AG10803 (cell line): ENCODE measurements at regions not wholly inside any gene's neighbourhood (a gene's known extent, or its start where the extent isn't known, plus 50 kb on each side); places are given as distances from the start of the nearest gene placed in this dataset.
"Not testable (repeated sequence)": the region's sequence is repeated elsewhere in the genome, so short reads cannot be mapped to it uniquely, and the experiment has no call there.

ENCODE experiments used
- DNase-seq: peaks from one replicate; pipeline ENCODE4 v3.0.0; 2010; ENCODE audit warnings: low read depth
- H3K4me3 ChIP-seq: 2 replicates; pipeline ENCODE4 v1.5.1; 2011; ENCODE audit warnings: mild to moderate bottlenecking, low read length, control low read depth
- TF ChIP-seq, protein P1 (sequence below): conservative IDR thresholded peaks from 2 replicates; pipeline ENCODE4 v1.5.1; 2011; ENCODE audit warnings: mild to moderate bottlenecking, low read length, control low read depth, inconsistent platforms

- TF ChIP-seq, protein P1, sequence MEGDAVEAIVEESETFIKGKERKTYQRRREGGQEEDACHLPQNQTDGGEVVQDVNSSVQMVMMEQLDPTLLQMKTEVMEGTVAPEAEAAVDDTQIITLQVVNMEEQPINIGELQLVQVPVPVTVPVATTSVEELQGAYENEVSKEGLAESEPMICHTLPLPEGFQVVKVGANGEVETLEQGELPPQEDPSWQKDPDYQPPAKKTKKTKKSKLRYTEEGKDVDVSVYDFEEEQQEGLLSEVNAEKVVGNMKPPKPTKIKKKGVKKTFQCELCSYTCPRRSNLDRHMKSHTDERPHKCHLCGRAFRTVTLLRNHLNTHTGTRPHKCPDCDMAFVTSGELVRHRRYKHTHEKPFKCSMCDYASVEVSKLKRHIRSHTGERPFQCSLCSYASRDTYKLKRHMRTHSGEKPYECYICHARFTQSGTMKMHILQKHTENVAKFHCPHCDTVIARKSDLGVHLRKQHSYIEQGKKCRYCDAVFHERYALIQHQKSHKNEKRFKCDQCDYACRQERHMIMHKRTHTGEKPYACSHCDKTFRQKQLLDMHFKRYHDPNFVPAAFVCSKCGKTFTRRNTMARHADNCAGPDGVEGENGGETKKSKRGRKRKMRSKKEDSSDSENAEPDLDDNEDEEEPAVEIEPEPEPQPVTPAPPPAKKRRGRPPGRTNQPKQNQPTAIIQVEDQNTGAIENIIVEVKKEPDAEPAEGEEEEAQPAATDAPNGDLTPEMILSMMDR: no peak
- no peak for DNase-seq
- no peak overlapping the region for H3K4me3 ChIP-seq
Observed at GRCh38 chr3:8325306-8325705, 176.3 kb upstream of the LMCD1 start.

DNA sequence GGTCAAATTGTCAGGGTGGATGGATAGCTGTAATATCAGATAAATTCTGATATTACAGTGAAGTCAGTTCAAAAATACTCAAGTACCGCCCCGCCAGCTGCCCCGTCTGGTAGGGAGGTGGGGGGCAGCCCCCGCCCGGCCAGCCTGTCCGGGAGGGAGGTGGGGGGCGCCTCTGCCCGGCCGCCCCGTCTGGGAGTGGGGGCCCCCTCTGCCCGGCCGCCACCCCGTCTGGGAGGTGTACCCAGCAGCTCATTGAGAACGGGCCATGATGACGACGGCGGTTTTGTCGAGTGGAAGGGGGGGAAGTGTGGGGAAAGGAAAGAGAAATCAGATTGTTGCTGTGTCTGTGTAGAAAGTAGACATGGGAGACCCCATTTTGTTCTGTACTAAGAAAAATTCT is 175.8 kb upstream of the LMCD1 start:
- DNase-seq, H3K4me3 ChIP-seq: not testable (repeated sequence)

DNA sequence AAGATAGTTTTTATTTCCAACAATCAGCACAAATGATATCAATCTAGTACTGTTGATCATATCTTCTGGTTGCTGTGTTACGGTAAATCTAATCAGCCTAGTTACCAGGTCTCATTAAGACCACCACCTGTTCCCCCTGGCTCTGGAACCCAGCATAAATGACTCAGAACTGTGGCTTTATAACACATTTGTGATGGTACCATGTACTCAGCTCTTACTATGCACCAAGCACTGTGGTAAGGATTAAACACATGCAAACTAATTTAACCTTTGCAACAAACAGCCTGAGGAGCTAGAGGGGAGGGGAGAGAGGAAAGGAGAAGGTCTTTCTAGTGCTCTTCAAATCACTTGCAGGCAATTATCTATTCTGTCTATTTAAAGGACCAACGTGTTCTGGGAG is 173.9 kb upstream of the LMCD1 start:
- no peak for DNase-seq
- TF ChIP-seq, protein P1: no peak
- no peak overlapping the region for H3K4me3 ChIP-seq

DNA sequence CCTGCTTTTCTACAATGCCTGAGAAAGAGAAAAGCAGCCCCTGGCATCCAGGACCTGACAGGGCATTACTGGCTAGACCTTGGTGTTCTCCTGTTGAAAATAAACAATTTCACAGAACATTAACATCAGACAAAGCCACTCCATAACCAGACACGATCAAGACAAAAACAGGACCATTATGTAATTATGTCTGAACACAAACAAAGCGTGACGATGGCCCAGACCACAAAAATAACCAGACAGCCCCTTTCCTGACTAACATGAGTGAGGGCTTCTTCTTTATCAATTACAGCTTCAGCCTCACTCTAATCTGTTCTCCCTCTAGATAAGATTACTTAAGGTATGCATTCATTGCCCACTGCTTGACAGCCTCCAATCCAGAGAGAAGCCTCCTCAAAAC is 172.7 kb upstream of the LMCD1 start:
- no peak overlapping the region for H3K4me3 ChIP-seq
- no peak for DNase-seq
- TF ChIP-seq, protein P1: no peak

- TF ChIP-seq, protein P1: no peak
- H3K4me3 ChIP-seq: no peak overlapping the region
- no peak for DNase-seq
Observed at GRCh38 chr3:8329598-8329997, 172.0 kb upstream of the LMCD1 start.

- DNase-seq: no peak
Observed at GRCh38 chr3:8336456-8336855, 165.2 kb upstream of the LMCD1 start.

GRCh38 chr3:8338424-8338823 is 163.2 kb upstream of the LMCD1 start:
- no peak for DNase-seq
- no peak overlapping the region for H3K4me3 ChIP-seq
- TF ChIP-seq, protein P1: no peak

More at GRCh38 chr3:8336456-8336855, 165.2 kb upstream of the LMCD1 start:
- TF ChIP-seq, protein P1: peak; percentile 29
- no peak overlapping the region for H3K4me3 ChIP-seq

DNA sequence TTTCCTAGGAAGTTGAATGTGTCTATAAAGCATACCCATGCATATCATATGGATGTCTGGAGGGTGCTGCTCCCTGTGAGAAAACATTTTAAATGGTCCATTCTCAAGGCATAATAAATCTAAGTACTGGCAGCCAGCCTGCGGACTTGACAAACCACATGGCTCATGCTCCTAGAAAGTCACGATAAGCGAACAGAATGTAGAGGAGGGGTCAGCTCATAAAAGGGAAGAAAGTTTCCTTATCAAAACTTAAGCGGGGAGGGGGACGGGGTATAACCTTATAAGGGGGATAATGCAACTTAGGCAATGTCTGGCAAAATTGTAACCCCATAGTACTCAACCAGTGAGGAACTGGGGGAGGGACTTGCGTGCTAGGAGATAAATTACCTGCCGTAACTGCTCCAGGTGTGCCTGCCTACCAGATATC is 159.8 kb upstream of the LMCD1 start:
- H3K4me3 ChIP-seq: no peak overlapping the region
- DNase-seq: no peak
- TF ChIP-seq, protein P1: no peak
